HG03280 (cell line): ENCODE measurements at regions not wholly inside any gene's neighbourhood (a gene's known extent, or its start where the extent isn't known, plus 50 kb on each side); places are given as distances from the start of the nearest gene placed in this dataset.
"Not testable (repeated sequence)": the region's sequence is repeated elsewhere in the genome, so short reads cannot be mapped to it uniquely, and the experiment has no call there.

Experiments
- ATAC-seq: cut with Tn5 transposase; IDR thresholded peaks from one replicate; pipeline ENCODE4 v1.9.1; 2021; ENCODE audit warnings: mild to moderate bottlenecking, moderate library complexity; ENCODE audit not compliant: unreplicated experiment

DNA sequence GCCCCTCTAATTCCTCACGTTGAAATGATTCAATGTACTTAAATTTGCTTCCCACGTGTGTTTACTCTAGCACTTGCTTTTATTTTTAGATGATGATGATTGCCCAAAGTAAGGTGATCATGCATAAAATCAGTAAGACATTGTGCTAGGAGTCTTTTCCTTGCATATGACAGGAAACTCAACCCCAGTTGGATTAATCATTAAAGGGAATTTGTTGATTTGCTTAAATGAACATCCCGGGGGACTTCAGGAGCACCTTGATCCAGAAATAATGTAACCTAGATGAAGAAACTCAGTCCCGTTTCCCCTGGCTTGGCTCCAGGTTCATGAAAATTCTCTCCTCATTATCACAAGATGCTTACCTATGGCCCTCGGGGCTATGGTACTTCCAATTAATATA is 106.1 kb upstream of the STC2 start:
- no peak for ATAC-seq

- no peak for ATAC-seq
These were observed 102.2 kb upstream of the STC2 start for GRCh38 chr5:173430394-173430793.

DNA sequence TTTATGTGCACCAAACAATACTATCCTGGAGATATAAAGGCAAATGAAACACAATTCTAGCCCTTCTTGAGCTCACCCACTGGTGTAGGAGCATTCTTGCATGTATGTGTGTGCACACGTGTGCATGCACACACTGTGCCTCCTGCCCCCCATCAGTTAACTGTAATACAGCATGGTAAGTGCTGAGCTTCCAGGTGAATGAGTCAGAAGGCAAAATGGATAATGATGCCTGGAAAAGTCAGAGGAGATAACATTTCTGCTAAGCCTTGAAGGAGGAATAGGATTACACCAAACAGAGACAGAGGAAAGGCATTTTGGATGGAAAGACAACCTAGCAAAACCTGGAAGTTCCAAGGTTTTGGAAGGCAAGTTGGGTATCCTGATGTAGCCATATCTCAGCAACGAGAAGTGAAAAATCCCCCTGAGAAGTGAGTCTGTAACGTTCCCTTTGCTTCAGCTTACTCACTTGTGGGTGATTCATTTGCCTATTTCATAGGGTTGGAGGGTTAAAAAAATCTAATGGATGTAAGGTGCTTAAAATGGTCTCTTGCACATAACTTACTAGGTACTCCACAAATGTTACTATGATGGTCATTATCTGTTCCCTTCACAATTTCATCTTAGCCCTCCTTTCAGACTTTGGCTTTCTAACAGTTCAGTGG is 101.4 kb upstream of the STC2 start:
- ATAC-seq, result no peak

DNA sequence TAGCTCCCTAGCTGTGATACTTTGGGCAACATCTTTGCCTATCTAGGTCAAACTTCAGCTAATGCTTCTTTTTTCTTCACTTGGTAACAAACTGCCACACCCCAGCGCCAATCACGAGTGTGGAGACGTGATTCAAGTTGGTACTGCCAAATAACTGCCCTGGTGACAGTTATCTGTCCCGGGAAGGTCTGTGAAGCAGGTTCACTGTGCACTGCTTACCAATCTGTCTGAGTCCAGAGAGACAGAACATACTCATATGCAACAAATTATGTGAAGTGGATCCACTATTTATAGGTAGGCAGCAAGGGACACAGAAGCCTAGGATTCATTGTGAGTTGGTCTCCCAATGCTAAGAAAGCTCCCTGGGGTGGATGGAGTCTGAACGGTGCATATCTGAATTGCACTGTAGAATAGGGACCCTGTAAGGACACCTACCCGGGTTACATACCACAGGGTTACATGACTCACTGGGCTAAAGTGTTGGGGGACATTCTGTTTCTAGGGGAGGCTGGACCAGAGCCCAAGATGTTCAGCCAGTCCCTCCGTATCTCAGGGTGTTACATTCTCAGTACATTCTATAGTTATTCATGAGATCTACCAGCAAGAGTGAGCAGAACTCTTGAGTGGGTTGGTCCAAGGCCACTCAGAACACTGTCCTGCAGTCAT is 95.4 kb upstream of the STC2 start:
- no peak for ATAC-seq

GRCh38 chr5:173420108-173420507 is 91.9 kb upstream of the STC2 start:
- ATAC-seq, result no peak

DNA sequence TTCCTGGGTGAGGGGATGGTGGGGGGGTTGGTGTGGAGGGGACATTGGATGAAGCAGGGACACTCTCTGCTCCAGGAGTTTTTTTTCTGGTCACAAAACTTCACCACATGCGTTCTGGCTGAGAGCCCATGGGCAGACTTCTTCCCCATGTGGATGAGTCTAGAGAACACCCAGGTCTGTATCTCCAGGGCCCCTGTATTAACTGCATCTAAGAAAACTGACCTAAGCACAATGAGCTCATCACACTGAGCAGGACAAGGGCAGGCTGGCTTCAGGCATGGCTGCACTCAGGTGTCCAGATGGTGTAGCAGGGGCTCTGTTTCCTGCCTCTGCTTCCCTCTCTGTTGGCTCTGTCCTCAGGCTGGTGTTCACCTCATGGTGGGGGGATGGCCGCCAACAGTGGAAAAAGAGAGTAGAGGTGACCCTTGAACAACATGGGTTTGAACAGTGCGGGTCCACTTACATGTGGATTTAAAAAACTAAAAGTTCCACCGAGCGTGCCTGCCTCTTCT is 85.3 kb upstream of the STC2 start:
- no peak for ATAC-seq

GRCh38 chr5:173412566-173412965 is 84.4 kb upstream of the STC2 start:
- no peak for ATAC-seq

DNA sequence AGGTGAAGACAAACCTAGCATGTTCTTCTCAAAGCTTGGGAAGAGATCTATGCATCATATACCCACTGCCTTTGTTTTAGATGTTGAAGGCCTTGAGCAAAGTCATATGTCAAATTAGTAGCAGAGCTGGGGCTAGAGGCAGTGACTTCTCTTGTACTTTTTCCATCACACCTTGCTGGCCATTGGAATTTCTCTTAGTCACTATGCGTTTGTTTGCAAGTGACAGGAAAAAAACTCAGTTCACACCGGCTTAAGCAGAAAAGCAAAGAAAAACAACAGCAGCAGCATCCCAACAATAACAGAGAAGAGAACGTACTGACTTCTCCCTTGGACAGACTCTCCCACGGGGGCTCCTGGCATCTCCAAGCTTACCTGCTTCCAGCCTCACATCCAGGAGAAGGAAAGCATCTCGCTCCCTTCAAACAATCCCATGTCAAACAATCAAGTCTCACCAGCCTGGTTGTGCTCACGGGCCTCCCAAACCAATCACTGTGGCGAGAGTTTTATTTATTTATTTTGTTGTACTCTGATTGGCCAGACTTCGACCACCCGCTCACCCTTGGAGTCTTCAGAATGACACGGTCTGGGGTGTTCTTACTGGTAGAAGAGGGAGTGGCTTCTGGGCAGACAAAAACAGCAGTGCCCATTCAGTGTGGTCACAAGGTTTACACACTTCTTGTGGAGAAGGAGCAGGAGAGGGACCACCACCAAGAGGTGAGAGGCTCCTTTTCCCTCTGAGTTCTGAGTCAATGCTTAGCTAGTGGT is 83.8 kb upstream of the STC2 start:
- ATAC-seq, result no peak

DNA sequence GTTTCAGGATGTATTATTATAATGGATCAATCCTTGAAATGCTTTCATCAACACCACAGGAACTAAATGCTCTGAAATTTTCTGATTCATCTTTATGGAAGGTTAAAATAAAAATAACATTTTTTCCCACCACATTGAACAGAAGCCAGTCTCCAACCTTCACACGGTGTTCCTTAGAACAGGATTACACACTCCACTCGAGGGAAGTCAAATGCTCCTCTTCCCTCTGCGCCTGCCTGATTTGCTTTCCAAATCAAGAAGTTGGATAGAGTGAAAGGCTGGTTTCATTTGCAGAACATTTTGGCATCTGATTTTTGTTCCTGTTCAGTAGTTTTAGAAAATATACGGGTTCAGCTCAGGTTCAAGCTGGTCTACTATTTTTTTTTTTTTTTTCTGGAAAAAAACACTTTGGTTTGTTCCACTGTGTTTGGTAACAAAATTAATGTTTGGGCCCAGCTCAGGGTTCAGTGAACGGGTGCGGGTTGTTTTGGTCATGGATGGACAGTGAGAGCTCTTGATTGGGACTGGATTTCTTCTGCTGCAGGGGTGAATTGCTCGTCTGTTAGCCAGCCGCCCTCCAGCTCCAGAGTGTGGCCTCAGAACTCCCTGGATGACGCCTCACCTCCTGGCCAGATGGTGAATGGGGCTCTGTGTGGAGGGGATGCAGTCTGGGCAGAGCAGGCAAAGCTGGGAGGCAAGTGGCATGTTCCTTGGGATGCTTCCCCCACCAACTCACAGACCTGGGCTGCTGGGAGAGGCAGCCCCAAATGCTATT is 82.4 kb upstream of the STC2 start:
- no peak for ATAC-seq

DNA sequence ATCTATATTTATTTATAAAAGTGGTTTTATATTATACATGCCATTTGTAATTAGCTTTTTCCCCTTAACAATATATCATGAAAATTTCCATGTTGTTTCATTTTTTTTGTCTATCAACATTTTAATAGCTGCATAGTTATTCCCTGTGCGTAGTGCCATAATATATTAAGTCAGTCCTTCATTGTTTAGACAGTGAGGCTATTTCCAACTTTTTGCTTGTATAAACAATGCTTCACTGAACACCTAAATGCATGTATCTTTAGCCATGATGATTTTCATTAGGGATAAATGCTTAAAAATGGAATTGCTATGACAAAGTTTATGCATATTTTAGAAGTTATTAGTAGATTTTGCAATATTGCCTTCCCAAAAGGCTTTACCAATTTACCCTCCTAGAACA is 80.7 kb upstream of the STC2 start:
- no peak for ATAC-seq

- ATAC-seq, result no peak
These were observed 71.6 kb upstream of the STC2 start for GRCh38 chr5:173399851-173400250.

DNA sequence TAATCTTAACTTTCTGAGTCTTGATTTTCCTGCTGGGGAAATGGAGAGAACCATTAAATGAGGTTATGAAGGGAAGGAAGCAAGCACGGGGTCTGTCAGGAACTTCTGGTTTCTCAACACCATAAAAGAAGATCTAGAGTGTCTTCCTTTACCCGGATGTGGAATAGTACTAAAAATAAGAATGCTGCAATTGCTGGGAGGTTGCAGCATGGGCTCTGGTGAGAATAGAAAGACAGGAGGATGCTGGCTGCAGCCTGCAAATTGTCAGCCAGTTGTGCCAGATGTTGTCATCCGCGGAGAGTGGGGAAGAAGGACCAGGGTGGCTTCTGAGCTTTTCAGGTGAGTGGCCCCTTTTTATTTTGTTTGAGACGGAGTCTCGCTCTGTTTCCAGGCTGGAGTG is 69.3 kb upstream of the STC2 start:
- no peak for ATAC-seq

DNA sequence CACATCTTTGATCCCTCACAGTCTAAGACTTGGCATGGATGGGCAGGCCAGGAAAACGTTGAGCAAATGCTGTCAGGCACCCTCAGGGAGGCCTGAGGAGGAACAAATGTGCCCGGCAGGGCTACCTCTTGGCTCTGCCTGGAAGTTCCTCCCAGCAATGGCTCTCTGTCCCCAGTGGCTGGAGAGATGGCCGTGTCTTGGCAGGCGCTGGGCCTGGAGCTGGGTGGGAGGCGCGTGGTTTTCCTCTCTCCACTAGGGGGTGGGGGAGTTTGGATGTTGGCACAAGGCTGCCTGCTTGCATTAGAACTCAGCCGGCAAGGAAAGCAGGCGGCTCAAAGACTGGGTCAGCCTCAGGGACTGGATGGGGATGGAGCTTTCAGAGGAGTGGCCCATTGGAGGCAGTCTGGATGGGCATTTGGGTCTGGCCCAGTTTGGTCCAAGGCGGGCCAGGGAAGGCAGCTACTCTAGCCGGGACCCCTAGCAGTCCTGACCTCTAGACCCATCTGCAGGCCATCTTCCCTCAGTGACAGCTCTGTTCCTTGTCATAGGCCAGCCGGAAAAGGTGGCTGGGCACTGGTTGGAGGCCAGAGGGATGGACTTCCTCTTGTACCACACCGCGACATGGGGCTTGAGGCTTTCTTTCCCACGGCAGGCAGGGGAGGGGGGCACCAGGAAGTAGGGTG is 68.2 kb upstream of the STC2 start:
- ATAC-seq, result no peak

DNA sequence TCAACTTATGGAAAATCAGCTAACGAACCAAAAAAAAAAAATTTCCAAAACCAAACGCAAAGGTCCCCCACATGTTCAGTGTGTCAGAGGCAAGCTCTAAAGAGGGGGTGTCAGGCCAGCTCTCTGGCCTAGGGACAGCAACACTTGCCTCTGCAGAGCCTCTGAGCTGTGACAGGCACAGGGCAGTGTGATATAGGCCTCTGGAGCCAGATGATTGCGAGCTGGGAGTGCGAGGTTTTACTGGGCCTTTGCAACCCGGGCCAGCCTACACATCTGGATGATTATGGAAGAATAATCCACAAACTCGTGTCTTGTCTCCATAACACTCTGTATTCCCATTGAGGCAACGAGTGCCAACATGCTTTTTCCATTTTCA is 67.7 kb upstream of the STC2 start:
- no peak for ATAC-seq

GRCh38 chr5:173395257-173395932 is 67.2 kb upstream of the STC2 start:
- no peak for ATAC-seq

- no peak for ATAC-seq
These were observed 66.5 kb upstream of the STC2 start for GRCh38 chr5:173394701-173395100.

DNA sequence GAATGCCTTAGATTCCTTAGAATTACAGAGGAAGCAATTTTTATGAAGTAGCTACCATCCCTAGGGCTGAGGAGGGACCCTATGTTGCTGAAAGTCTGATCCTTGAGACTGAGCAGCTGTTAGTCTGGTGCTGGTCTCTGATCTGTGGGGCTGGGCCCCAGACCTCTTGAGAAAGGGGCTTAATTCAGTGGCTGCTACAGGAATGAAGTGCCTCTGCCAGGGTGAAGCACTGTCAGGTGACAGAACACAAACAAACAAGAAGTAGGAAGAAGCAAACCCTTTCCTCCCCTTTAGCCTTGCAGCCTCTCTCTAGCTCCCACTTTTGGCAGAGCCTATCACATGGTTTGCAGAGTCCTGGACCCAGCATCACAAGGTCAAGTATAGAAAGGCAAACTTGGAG is 64.0 kb upstream of the STC2 start:
- no peak for ATAC-seq

- ATAC-seq, result no peak
These were observed 62.8 kb upstream of the STC2 start for GRCh38 chr5:173391031-173391430.

- ATAC-seq, result not testable (repeated sequence)
These were observed 59.1 kb upstream of the STC2 start for GRCh38 chr5:173387293-173387692.

DNA sequence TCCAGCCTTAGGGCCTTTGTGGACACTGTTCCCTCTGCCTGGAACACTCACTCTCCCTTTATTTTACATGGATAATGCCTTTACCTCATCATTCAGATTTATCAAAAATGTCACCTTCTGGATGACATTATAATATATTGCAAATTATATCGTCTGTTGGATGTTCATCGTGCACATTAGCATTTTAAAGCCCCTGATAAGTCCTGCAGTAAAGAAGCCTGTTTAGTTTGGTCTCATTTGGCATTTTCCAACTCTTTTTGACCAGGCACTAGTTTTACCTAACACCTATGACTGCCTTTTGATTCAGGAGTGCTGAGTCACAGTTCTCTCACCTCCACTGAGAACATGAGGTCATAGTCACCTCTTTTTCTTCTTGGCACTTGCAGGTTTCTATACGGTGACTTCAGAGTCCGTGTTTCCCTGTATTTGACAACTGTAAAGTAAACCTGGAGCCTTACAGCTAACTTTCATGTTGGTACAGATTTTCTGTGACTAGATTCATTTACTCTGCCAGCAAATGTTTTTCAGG is 57.7 kb upstream of the STC2 start:
- no peak for ATAC-seq
